ENCODE measurements at regions not wholly inside any gene's neighbourhood (a gene's known extent, or its start where the extent isn't known, plus 50 kb on each side); places are given as distances from the start of the nearest gene placed in this dataset.

DNA sequence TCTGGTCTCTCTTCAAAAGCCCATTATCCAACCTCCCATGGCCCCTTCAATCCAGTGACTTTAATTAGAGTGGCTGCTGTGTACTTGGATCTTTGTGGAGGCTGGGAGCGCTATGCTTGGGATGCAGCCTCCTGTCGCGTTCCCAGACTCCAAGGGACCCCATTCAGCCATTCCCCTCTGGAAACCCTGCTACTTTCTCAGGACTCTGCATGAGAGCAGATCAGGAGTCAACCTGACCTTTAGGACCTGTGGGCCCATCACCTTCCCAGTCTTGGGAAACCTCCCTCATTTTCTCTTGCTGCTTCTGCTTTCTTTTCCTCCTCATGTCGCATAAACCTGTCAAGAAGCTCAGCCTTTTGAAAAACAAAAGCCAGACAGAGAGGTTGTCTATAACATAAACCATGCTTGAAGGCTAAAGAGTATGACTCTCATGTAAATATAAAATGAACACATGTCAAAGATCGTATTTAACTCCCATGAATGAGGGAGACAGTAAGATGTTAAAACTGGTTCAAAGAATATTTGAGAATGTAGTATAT, 143.1 kb upstream of the PELI1 start:
- no peak for DNase-seq

GRCh38 chr2:64288321-64289193, 144.3 kb upstream of the PELI1 start:
- no peak for DNase-seq

DNA sequence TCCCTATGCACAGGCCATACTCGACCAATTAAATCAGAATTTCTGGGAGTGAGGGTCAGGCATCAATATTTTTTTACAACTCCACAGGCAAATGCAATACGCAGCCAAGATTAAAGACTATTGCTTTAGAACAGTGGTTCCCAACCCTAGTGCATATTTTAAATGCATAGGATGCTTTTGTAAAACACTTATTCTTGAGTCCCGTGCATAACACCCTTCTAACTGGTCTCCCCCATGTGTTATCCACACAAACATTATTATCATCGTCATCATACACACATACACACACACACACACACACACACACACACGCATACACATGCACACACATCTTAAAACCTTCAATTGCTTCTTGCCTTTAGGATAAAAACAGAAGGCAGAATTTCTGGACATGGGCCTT, 145.0 kb upstream of the PELI1 start:
- no peak for DNase-seq

GRCh38 chr2:64289737-64290136, 145.5 kb upstream of the PELI1 start:
- DNase-seq, result no peak

- no peak for DNase-seq
Observed at GRCh38 chr2:64291181-64291580, 147.0 kb upstream of the PELI1 start.

DNA sequence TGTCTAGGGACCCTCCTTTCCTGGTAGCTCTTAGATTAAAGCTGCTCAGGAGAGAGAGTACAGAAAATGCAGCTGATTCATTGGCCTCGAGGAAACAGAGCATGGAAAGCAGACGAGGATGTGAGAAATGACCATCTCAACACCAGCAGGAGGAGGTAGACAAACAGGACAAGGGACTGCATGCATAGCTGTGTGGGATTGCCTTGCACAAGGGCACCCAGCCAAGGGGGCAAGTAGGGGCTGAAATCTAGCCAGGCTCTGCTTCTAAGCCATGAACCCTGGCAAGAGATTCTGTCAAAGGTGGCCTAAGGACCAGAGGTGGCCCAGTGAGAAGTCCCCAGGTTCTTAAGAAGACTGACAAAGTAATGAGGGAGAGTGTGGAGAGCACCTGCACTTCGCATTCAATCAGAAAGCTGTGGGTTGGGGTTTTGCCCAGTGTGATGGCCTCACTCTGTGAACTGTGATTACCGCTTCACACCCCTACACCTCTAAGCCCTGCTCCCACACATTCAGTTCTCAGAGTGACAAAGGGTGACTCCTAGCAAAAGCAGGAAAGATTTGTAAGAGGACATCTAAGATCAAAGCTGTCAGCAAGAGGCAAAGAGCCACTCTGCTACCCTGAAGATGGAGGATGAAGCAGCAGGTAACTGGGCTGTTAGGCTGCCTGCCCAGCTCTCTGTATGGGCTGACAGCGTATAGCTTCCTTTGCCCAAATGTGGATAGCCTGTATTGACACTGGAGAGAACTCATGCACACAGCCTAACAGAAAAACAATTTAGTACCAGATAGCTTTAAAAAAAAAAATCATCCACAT, 151.3 kb upstream of the PELI1 start:
- DNase-seq, result no peak

GRCh38 chr2:64296140-64296480, 151.9 kb upstream of the PELI1 start:
- no peak for DNase-seq

DNA sequence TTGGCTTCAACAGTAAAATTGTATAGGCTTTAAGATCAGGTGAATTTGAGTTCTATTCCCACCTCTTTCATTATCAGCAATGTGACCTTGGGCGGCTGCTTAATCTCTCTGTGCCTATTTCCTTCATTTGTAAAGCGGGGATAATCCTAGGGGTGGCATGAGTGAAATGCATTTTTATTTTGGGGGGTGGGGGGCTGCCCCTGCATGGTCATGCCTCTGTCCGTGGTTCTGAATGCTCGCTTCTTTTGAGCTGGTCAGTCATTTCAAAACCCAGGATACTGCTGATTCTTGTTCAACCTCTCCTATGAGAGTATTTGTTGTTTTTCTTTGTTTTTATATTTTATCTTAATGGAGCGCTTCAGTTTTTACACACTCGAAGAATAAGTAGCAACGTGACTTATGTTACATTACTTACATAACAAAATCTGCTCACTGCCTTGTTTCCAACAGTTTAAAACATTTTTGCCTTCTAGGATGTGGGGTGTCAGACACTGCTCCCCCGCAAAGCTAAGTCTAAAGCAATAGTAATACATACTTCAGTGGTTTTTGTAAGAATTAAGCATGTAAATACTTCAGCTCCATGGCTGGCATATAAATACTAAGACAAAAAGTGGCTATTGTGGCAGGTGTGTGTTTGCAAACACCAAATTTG, 152.6 kb upstream of the PELI1 start:
- no peak for DNase-seq

DNA sequence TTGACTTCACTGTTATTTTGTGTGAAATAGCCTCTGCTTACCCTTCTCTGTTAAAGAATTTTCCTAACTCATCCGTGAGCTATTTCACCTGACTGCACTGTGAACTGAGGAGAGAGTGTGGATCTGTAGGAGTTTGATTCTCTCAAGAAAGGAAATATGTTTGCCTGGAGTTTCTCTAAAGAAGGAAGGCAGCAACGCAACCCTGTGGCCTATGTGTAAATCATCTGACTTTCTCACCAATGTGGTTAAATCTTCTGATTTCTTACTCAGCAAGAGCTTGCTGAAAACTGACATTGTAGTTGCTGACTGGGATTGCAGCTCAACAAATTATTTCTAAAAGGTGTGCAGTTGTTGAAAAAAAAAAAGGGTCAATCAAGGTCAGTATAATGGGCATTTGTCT, 153.9 kb upstream of the PELI1 start:
- DNase-seq, result no peak

- DNase-seq, result no peak
Observed at GRCh38 chr2:64300066-64300465, 153.9 kb upstream of the LGALSL start.

- no peak for DNase-seq
Observed at GRCh38 chr2:64303250-64303649, 150.7 kb upstream of the LGALSL start.

DNA sequence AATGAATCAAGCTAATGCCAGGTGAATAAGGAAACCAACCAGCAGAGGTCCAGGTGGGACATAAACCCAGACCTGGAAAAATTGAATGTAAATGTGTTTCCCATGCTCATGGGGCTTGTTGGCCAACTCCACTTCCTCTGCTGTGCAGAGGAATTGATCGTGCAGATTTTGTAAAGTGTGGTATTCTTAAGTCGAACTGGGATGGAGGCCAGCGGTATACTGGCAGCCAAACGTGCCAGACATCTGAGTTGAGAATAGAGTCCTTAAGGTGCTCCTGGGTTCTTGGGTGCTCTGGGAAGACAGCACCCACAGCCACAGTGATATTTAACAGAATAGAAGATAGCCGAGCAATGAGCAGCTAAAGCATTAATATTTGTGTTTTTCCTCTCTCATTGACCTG, 146.5 kb upstream of the LGALSL start:
- DNase-seq, result no peak

- DNase-seq, result no peak
Observed at GRCh38 chr2:64311191-64311910, 142.6 kb upstream of the LGALSL start.

GRCh38 chr2:64311948-64312621, 141.9 kb upstream of the LGALSL start:
- no peak for DNase-seq

DNA sequence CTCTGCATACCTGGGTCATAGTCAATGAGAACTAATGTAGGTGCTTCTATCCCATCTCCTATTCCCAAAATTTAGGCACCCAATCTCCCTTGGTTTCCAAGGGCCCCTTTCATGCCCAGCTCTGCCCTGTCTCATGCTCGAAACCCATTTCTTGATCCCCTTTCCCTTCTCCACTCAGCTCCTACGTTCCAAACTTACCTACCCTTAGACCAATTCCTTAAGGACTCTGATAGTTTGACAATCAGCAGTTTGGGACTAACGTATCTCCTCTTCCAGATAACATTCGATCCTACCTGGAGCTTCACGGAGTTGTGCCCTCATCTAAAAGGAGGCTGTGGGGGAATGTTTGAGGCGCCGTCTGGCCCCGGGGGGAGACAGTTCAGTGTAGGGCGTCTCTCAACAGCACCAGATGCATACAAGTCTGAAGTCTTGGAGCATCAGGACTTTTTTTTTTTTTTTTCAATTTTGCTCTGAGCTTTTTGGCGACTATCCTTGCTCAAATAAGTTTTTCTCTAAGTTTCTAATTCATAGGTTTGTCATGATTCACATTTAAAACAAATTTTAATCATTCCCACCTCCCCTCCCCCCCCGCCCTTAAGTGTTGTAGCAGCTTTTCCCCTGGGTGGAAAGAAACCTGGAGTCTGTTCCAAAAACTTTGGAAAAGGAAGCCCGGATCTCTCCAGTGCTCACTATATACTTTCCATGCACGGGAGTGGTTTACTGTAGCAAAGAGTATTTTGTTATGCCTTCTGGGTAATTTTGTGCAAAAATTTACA, 141.2 kb upstream of the LGALSL start:
- DNase-seq, result no peak

- no peak for DNase-seq
Observed at GRCh38 chr2:64313398-64313723, 140.6 kb upstream of the LGALSL start.

DNA sequence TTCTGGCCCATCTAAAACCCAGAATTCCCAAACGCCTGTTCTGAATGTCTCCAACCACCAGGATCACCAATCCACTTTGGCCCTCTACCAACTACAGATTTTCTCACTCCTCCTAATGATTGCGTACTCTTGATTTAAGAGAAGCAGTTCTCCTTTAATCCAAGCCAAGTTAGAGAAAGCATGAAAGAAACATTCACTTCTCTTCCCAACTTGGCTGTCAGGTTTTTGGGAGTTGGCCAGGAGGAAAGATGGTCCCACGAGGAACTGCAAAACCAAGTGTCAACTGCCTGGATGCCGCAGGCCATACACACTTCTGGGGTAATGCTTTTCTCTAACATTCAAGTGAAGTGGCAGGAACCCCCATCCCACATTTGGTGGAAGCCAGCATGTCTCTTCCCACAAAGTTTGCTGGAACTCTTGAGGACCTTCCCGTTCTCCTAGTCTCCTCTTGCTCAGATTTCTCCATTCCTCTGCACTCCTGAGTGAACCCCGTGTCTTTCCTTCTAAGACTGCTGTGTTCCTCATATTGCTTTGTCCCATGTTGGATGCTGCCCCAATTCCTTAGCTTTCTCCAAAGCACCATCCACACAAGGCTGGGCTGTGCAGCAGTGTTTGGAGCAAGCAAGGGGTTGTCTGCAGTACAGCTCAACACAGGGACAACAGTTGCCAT, 138.5 kb upstream of the LGALSL start:
- DNase-seq, result no peak

DNA sequence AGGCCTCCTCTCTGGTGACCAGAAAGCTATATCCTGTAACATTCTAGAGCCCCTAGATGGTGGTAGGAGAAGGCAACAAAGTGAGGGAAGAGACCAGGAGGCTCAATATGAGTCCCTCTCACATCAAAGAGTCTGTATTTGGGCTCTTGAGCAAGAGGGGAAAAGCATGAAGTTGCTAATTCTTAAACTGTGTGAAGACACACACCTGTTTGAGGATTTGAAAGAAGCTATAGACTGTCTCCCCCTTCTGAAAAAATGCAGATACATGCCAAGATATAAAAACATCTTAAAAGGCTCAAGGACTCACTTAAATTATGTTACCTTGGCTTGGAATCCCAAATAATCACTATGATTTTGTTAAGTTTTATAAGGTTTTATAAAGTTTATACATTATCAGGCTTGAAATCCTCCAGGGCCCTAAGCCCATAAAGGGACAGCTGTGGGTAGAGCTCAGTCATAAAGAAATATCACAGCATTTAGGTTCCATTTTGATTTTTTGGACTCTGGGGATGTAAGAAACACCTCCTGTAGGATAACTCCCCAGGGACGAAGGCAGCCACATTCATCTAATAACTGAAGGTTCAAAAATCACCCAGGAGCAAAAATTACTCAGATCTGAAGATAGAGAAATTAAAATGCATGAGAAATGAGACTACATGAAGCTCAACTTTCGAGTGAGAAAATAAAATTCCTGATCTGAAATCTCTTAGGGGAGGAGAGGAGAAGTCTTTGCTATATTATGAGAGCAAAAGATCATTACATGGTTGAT, 136.1 kb upstream of the LGALSL start:
- no peak for DNase-seq

DNA sequence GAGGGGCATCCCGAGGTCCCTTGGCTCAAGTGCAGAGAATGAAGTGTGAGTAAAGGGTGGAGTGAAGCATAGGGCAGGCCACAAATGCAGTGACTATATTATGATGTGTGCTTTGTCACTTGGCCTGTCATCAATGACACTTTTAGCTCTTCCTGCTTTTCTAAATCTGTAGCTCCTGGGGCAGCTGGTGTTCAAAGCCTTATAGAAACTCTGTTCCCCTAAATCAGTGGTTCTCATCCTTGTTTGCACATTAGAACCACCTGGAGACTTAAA, 135.6 kb upstream of the LGALSL start:
- DNase-seq, result no peak

GRCh38 chr2:64319896-64320295, 134.1 kb upstream of the LGALSL start:
- no peak for DNase-seq

DNA sequence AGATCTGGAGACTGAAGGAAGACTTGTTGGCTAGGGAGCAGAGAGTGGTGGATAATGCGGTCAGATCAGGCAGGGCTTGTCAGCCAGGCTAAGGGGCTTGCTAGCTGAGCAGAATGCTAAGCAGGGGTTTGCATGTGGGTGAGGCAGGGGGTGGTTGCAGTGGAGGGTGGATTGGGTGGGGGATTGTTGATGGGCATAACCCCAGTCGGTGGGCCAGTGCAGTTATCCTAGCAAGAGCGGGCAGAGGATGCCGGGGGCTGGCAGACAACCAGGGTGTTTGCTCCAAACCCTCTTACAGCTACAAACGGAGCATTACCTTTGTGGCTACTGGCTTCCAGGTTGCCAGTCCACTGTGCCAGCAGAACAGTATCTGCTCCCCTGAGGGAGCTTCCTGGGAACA, 131.5 kb upstream of the LGALSL start:
- DNase-seq, result no peak

All from DMS79 treated with DMSO at 0.1 percent for 48 hours (cell line).